GM18861 (cell line): ENCODE measurements at regions not wholly inside any gene's neighbourhood (a gene's known extent, or its start where the extent isn't known, plus 50 kb on each side); places are given as distances from the start of the nearest gene placed in this dataset.
"Not testable (repeated sequence)": the region's sequence is repeated elsewhere in the genome, so short reads cannot be mapped to it uniquely, and the experiment has no call there.

Experiments used
- ATAC-seq: cut with Tn5 transposase; IDR thresholded peaks from one replicate; pipeline ENCODE4 v1.9.1; 2021; ENCODE audit not compliant: unreplicated experiment

DNA sequence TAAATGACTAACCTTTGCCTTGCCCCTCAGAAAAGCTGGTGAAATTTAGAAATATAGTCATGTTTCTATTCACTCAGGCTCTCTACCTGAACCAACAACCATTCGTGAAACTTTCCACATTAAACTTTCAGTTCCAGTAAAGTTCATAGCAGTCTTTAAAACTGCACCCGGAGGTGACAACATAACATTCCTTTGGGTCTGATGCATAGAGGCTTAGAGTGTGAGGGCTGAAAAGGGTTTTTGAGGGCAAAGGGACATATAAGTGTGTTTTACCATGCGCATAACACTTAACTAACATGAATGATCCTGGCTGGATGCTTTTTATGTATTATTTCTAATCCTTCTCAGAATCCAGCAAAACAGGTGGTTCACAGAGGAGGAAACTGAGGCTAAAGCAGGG lies 471.7 kb upstream of the MCTP2 start:
- ATAC-seq, result no peak

DNA sequence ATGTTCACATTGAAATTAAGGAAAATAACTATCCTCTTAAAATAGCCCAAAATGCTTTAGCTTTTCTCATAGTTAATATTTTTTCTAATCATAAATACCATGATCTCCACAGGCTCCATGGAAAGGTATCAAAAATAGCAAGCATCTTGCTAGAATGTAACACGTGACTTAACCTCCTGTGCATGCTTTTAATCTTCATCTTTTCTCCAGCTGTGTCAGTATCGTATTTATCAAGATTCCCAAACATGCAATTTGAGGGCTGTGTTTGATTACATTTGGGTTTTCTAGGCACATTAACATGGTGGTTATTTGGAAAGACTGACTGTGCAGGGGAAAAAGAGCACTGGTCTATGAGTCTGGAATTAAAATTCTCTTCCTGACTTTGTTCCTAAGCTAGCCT lies 472.5 kb upstream of the MCTP2 start:
- ATAC-seq, result no peak

DNA sequence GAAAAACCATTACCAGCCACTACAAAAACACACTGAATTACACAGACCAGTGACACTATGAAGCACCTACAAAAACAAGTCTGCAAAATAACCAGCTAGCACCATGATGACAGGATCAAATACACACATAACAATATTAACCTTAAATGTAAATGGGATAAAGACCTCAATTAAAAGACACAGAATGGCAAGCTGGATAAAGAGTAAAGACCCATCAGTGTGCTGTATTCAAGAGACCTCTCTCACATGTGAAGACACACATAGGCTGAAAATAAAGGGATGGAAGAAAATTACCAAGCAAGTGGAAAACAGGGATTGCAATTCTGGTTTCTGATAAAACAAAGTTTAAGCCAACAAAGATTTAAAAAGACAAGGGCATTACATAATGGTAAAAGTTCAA lies 482.7 kb upstream of the MCTP2 start:
- ATAC-seq, result no peak

DNA sequence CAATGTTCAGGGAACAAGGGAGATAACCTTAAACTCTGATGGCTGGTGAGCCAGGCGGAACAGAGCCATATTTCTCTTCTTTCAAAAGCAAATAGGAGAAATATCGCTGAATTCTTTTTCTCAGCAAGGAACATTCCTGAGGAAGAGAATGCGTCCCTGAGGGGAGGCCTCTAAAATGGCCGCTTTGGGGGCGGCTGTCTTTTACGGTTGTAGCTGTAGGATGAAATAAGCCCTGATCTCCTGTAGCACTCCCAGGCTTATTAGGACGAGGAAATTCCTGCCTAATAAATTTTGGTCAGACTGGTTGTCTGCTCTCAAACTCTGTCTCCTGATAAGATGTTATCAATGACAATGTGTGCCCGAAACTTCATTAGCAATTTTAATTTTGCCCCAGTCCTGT lies 496.4 kb upstream of the MCTP2 start:
- not testable (repeated sequence) for ATAC-seq

DNA sequence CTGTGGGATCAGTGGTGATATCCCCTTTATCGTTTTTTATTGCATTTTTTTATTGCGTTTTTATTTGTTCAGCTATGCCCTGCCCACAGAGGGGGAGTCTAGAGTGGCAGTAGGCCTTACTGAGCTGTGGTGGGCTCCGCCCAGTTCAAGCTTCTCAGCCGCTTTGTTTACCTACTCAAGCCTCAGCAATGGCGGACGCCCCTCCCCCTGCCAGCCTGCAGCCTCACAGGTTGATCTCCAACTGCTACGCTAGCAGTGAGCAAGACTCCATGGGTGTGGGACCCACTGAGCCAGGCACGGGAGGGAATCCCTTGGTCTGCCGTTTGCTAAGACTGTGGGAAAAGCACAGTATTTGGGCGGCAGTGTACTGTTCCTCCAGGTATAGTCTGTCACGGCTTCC lies 500.6 kb upstream of the MCTP2 start:
- no peak for ATAC-seq

DNA sequence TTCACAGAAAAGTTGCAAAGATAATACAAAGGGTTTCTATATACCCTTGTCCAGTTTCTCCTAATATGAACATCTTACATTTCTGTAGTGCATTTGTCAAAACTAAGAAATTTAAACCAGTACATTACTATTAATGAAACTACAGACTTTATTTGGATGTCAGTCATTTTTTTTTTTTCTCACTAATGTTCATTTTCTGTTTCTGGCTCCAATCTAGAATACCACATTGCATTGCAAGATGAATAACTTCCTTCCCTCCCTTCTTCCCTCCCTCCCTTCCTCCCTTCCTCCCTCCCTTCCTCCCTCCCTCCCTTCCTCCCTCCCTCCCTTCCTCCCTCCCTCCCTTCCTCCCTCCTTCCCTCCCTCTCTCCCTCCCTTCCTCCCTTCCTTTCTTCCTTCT lies 509.2 kb upstream of the MCTP2 start:
- ATAC-seq, result no peak

DNA sequence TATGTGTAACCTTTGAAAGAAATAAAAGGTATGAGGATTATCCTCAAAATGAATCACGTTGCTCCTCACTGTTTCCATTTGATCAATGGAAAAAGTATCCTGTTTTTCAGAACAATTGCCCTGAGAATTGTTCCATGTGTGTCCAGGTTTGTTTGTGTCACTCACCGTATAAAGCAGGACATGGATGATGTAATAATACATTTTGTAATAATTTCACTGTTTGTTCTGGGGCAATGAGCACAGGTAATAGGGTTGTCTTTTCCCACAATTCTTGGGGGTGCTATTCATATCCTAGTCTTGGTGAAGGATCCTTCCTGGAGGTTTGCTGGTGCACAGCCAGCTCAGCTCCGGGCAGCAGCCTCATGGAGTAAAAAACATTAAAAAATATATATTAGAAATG lies 510.8 kb upstream of the MCTP2 start:
- no peak for ATAC-seq

DNA sequence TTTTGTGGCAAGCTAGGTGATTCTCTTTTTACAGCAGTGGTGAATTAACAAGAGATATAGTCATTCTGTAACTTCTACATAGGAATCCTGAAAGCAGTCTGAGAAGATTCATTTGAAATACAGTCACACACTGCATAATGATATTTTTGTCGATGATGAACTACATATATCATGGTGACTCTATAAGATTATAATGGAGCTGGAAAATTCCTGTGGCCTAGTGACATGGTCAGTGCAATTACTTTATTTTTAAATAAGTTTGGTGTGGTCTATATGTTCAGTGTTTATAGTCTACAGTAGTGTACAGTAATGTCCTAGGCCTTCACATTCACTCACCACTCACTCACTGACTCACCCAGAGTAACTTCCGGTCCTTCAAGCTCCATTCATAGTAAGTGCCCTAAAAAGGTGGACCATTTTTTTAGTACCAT lies 511.4 kb upstream of the MCTP2 start:
- no peak for ATAC-seq

- ATAC-seq, result no peak
Measured at GRCh38 chr15:93716615-93717231, 514.6 kb upstream of the MCTP2 start.

- no peak for ATAC-seq
Measured at GRCh38 chr15:93709708-93710107, 521.7 kb upstream of the MCTP2 start.

DNA sequence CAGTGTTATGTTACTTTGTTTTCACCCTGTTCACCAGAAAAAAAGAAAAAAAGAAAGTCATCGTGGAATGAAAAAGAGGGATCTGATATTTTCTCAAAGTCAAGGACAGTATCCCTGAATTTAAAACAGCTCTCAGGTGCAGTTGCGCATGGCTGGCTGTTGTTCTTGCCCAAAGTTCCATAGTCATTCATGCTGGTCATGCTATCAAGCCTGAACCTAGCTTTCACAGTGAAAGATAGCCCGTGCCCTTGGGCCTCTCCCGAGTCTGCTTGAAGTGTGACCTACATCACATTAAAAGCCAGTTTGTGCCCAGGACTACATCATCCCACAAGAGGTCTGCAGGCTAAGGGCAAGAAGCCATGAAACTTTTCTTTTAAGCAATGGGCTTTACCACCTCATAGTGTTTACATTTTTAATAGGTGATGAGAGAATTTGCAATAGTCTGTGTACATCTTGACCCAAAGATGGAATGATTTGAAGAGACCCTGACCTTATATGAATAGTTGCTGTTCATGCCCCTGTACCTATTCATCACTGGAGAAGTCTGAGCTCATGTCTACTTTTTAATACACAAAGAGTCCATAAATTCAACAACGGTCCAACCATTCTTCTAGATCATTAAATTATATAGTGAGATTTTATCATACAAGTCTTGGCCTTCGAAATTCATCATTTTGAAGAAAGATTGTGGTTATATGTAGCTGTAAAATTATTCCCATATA lies 522.5 kb upstream of the MCTP2 start:
- no peak for ATAC-seq

GRCh38 chr15:93707751-93708150 lies 523.6 kb upstream of the MCTP2 start:
- no peak for ATAC-seq

GRCh38 chr15:93706495-93707292 lies 524.7 kb upstream of the MCTP2 start:
- ATAC-seq, result no peak

DNA sequence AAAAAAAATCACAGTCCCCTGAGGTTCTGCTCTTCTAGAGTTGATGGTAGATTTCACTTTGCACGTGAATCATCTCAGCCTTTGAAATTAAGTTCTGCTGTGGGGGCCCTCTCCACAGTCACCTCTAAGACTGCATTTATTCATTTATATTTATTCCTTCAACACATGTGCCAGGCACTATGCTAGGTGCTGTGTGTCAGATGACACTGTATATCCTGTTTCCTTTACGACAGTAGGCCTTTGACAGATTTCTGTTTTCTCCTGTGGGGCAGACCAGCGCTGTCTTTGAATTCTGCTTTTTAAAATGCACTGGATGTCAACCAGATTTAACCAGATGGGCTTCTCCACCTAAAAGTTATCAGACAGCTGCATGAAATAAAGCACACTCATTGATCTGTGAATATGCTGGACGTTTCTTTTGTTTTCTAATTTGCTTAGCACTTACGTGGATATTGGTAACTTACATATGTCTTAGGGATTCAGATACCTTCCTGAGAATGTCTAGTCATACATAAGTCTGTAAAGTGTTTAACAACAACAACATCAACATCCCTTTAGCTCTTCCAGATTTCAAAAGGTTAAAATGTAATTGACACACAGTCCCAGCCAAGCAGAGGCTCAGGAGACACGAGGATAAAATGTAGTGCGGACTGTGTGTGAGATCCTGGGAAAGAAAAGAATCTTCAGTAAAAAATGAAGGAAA lies 525.5 kb upstream of the MCTP2 start:
- no peak for ATAC-seq

GRCh38 chr15:93703092-93703739 lies 528.1 kb upstream of the MCTP2 start:
- no peak for ATAC-seq

DNA sequence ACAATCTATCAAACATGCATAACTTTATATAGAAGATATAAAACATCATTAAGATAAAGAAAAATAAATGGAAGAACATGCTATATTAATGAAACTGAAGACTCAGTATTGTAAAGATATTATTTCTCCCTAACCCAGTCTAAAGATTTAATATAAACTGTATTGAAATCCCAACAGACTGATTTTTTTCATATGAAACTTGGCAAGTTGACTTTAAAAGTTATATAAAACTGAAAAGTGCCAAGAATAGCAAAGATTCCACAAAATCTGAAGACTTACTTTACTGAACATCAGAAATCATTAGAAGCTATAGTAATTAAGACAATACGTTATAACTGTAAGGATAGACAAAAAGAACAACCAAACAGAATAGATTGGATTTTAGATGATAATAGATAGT lies 531.3 kb upstream of the MCTP2 start:
- ATAC-seq, result no peak

GRCh38 chr15:93694033-93694432 lies 537.3 kb upstream of the MCTP2 start:
- no peak for ATAC-seq

DNA sequence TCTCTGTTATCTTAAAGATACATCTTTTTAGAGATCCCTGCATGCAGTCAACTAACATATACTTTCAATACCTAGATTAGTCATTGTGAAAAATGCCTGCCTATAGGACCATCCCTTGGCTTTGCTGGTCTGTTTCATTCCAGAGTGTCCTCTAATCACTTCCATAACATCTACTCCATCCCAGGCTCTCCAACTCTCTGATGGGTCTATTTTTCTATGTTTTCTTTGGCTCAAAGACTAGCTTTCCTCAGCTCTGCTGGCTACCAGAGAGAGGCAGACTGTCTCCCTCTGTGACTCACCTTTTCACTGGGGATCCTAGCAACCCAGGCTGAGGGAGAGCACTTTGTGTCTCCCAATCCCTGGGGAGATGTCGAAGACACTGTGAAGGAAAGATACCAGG lies 547.7 kb upstream of the MCTP2 start:
- ATAC-seq, result no peak

DNA sequence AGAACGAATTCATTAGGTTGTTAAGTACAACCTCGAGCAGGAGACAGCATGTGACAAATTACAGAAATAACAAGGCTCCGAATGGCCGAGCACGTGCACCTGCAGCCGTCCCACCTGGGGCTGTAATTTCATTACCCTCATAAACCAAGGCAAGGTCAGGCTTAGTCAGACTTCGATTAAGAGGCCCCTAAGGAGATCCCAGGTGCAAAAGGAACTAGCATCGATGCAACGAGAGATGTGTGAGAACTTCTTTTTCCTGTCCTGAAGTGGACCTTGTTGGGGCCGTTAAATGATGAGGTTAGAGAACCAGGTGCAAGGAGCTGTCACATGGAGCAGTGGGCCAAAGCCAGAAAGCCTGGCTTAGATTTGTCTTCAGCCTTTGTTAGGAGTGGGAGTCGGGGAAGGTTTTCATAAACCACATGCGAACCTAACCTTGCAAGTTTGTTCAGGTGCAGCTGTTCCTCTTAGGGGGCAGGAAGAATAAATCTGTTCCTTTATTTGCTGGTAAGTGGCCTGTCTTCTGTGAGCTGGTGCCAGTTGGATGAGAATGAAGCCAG lies 559.9 kb upstream of the MCTP2 start:
- ATAC-seq, result no peak

GRCh38 chr15:93670931-93671330 lies 560.4 kb upstream of the MCTP2 start:
- no peak for ATAC-seq
